K562 (cell line): ENCODE measurements at regions not wholly inside any gene's neighbourhood (a gene's known extent, or its start where the extent isn't known, plus 50 kb on each side); places are given as distances from the start of the nearest gene placed in this dataset.

Source experiments
- ATF7 ChIP-seq: fragments of 450-650 bp; IDR thresholded peaks from 2 replicates; pipeline ENCODE4 v1.7.1; 2014; ENCODE audit warnings: mild to moderate bottlenecking, moderate library complexity
- JUN ChIP-seq, 2 experiments: sonication (generic) in 1 of 2; formaldehyde crosslinking in 1 of 2; IDR thresholded peaks; 2 replicates each; pipeline versions ENCODE4 v1.6.1 to v1.8.0; 2012 to 2022; ENCODE audit warnings: borderline replicate concordance in 2 of 2, mild to moderate bottlenecking in 2 of 2, improper control_type of control experiment in 1 of 2, low read depth in 1 of 2, low read length in 1 of 2, missing genetic modification reagents in 1 of 2
- ZBTB40 ChIP-seq, 2 experiments: fragments of 450-650 bp in 1 of 2; sonication (generic) in 1 of 2; formaldehyde crosslinking in 1 of 2; IDR thresholded peaks; 2 replicates each; pipeline versions ENCODE4 v1.7.1 to v1.9.0; 2016 to 2022; ENCODE audit warnings: inconsistent platforms in 1 of 2, mild to moderate bottlenecking in 1 of 2, missing genetic modification reagents in 1 of 2
- ZNF347 ChIP-seq: fragments of 450-650 bp; formaldehyde crosslinking; IDR thresholded peaks from 2 replicates; pipeline ENCODE4 v1.4.0; 2020; ENCODE audit warnings: low read depth, mild to moderate bottlenecking, moderate library complexity
- ZNF444 ChIP-seq: fragments of 250-450 bp; sonication (Bioruptor Pico); IDR thresholded peaks from 2 replicates; pipeline ENCODE4 v1.4.0; 2020; ENCODE audit warnings: mild to moderate bottlenecking, moderate library complexity
- TF ChIP-seq, protein P1 (sequence below): fragments of 250-450 bp; sonication (Bioruptor Pico); IDR thresholded peaks from 2 replicates; pipeline ENCODE4 v1.4.0; 2020
- TF ChIP-seq, protein P2 (sequence below): sonication (generic); formaldehyde crosslinking; IDR thresholded peaks from 2 replicates; pipeline ENCODE4 v1.9.0; 2022; ENCODE audit warnings: mild to moderate bottlenecking, missing genetic modification reagents

GRCh38 chr16:54673313-54673712, 257.4 kb upstream of the IRX5 start (continued):
- no peak for TF ChIP-seq JUN (IDR thresholded peaks at IDR 0.05; ENCODE audit: borderline replicate concordance, low read depth, low read length)
- no peak for TF ChIP-seq JUN (CRISPR knock-in tag; IDR thresholded peaks at IDR 0.05; ENCODE audit: borderline replicate concordance)
- TF ChIP-seq ATF7: no peak
- TF ChIP-seq ZNF347 (CRISPR knock-in tag): no peak
- TF ChIP-seq, protein P1, sequence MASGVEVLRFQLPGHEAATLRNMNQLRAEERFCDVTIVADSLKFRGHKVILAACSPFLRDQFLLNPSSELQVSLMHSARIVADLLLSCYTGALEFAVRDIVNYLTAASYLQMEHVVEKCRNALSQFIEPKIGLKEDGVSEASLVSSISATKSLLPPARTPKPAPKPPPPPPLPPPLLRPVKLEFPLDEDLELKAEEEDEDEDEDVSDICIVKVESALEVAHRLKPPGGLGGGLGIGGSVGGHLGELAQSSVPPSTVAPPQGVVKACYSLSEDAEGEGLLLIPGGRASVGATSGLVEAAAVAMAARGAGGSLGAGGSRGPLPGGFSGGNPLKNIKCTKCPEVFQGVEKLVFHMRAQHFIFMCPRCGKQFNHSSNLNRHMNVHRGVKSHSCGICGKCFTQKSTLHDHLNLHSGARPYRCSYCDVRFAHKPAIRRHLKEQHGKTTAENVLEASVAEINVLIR (CRISPR knock-in tag): no peak
- no peak for TF ChIP-seq ZNF444 (CRISPR knock-in tag)
- TF ChIP-seq ZBTB40 (IDR thresholded peaks at IDR 0.05): no peak
- no peak for TF ChIP-seq ZBTB40 (CRISPR knock-in tag; IDR thresholded peaks at IDR 0.05)
- TF ChIP-seq, protein P2, sequence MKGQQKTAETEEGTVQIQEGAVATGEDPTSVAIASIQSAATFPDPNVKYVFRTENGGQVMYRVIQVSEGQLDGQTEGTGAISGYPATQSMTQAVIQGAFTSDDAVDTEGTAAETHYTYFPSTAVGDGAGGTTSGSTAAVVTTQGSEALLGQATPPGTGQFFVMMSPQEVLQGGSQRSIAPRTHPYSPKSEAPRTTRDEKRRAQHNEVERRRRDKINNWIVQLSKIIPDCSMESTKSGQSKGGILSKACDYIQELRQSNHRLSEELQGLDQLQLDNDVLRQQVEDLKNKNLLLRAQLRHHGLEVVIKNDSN: no peak
